ENCODE measurements at regions not wholly inside any gene's neighbourhood (a gene's known extent, or its start where the extent isn't known, plus 50 kb on each side); places are given as distances from the start of the nearest gene placed in this dataset.

- Histone ChIP-seq H4K8ac (ENCODE audit: extremely low read depth, insufficient read depth, low read length) (no peak overlapping the region), H2BK5ac (ENCODE audit: low read depth, low read length) (no peak overlapping the region), H2BK12ac (ENCODE audit: low read depth, low read length) (no peak overlapping the region), H4K91ac (replicated peaks; ENCODE audit: insufficient read length, low read length) (no peak overlapping the region), H3K9ac (replicated peaks in 1 of 4; ENCODE audit: extremely low read depth in 1 of 4, low read depth in 3 of 4, low read length in 3 of 4) (no peak overlapping the region), H3K23me2 (ENCODE audit: low read depth, low read length) (no peaks in the 10 kb centered on the region), H3K14ac (ENCODE audit: insufficient read length) (no peak overlapping the region), H3K9me3 (ENCODE audit: insufficient read depth in 2 of 2, low read depth in 1 of 2, low read length in 1 of 2) (no peaks in the 10 kb centered on the region), H3K36me3 (ENCODE audit: control insufficient read depth in 2 of 4, insufficient read depth in 4 of 4, low read length in 3 of 4) (no peaks in the 10 kb centered on the region), H3K4me3 (ENCODE audit: extremely low read depth in 1 of 4, insufficient read depth in 2 of 4, low read depth in 3 of 4, low read length in 4 of 4) (no peak overlapping the region), H3K4me1 (replicated peaks in 1 of 4; ENCODE audit: control insufficient read depth in 3 of 4, insufficient read depth in 4 of 4, low read length in 3 of 4) (peaks cover 0 to under 1% (median 0%) of the 10 kb centered on the region in 4 experiments; a peak in 1 of 7 replicates), H3K56ac (replicated peaks; ENCODE audit: insufficient read length, low read depth, low read length) (no peak overlapping the region), H3K23ac (ENCODE audit: insufficient read length) (no peak overlapping the region), H3K4ac (replicated peaks; ENCODE audit: insufficient read length, low read depth, low read length) (no peak overlapping the region), H3K79me2 (ENCODE audit: control insufficient read depth in 1 of 2, insufficient read depth in 2 of 2, low read length in 2 of 2) (no peaks in the 10 kb centered on the region), H2AFZ (ENCODE audit: low read length) (no peak overlapping the region), H2BK15ac (ENCODE audit: low read length) (no peak overlapping the region), H2BK20ac (ENCODE audit: low read length) (no peak overlapping the region), H3K27me3 (replicated peaks in 1 of 4; ENCODE audit: control insufficient read depth in 3 of 4, extremely low read depth in 1 of 4, insufficient read depth in 3 of 4, low read length in 3 of 4) (no peaks in the 10 kb centered on the region), H3K18ac (ENCODE audit: extremely low read depth, low read length) (no peak overlapping the region), H3K79me1 (ENCODE audit: low read depth, low read length) (no peaks in the 10 kb centered on the region), H4K5ac (ENCODE audit: insufficient read length, low read depth, low read length) (no peak overlapping the region), H3K4me2 (ENCODE audit: insufficient read depth in 1 of 2, low read depth in 2 of 2, low read length in 2 of 2) (no peak overlapping the region), H3K27ac (ENCODE audit: low read depth, low read length) (no peak overlapping the region), H4K20me1 (replicated peaks in 1 of 2; ENCODE audit: control insufficient read depth in 1 of 2, insufficient read depth in 2 of 2, low read length in 2 of 2) (no peaks in the 10 kb centered on the region), H2AK5ac (ENCODE audit: low read depth, low read length) (no peak overlapping the region), H2BK120ac (replicated peaks; ENCODE audit: low read depth, low read length) (no peak overlapping the region)
- no peak for DNase-seq (ENCODE audit: low read depth in 1 of 2, low spot score in 2 of 2)
- TF ChIP-seq ATF2 (IDR thresholded peaks at IDR 0.05; ENCODE audit: low read length) (no peak), SP4 (IDR thresholded peaks at IDR 0.05; ENCODE audit: low read length) (no peak), GABPA (IDR thresholded peaks at IDR 0.05; ENCODE audit: borderline replicate concordance, insufficient read depth, low read length) (no peak), PHF8 (conservative IDR thresholded peaks at IDR 0.05; ENCODE audit: low read depth, low read length) (no peak), CEBPB (IDR thresholded peaks at IDR 0.05; ENCODE audit: low read depth, low read length) (no peak)
- 92% methylated on average over 2 of the region's 2 CpGs; no CpG with 5 or more reads in 1 of the 2 experiments for WGBS, 2 experiments (ENCODE audit: extremely low coverage in 1 of 2, insufficient coverage in 1 of 2, insufficient read length in 1 of 2, insufficient replicate concordance in 2 of 2, low coverage in 1 of 2, low lambda C conversion rate in 2 of 2, missing lambda C conversion rate in 1 of 2)
- FAIRE-seq, result no peak
- POLR2A ChIA-PET (ENCODE audit: partially characterized antibody), result no interaction called here
- CTCF ChIA-PET (ENCODE audit: partially characterized antibody), result no interaction called here
Observed at GRCh38 chr10:92751827-92752226, 62.1 kb downstream of the HHEX start.

All from H1 (cell line).